ENCODE measurements at regions not wholly inside any gene's neighbourhood (a gene's known extent, or its start where the extent isn't known, plus 50 kb on each side); places are given as distances from the start of the nearest gene placed in this dataset.

GRCh38 chr2:31802711-31803110, 208.1 kb downstream of the MEMO1 start:
- no peak overlapping the region for H3K4ac ChIP-seq (ENCODE audit: low read depth, low read length)
- no peak overlapping the region for H3K4me3 ChIP-seq (ENCODE audit: insufficient read depth, low read depth, low read length)
- H3K9me1 ChIP-seq (ENCODE audit: insufficient read depth, low read length): no peaks in the 10 kb centered on the region
- no peaks in the 10 kb centered on the region for H3K27me3 ChIP-seq (ENCODE audit: control insufficient read depth, insufficient read depth, low read length)
- intact Hi-C loops (cut with micrococcal nuclease) (no loop called here), in situ Hi-C loops (cut with MboI; ENCODE audit: low sequenced_read_pairs) (no loop called here), dilution Hi-C loops (cut with HindIII; ENCODE audit: low sequenced_read_pairs, unreplicated experiment) (no loop called here)
- no peak overlapping the region for H4K5ac ChIP-seq (ENCODE audit: low read depth, low read length)
- no peak overlapping the region for H4K91ac ChIP-seq (ENCODE audit: insufficient read depth, low read depth, low read length)
- H3K36me3 ChIP-seq (ENCODE audit: control insufficient read depth, insufficient read depth, low read length): no peaks in the 10 kb centered on the region
- no peaks in the 10 kb centered on the region for H3K79me1 ChIP-seq (ENCODE audit: low read depth in 1 of 2, low read length in 2 of 2)
- ATAC-seq (ENCODE audit: low read depth) (no peak), DNase-seq (no peak)
- H3K4me2 ChIP-seq (ENCODE audit: low read depth, low read length): no peak overlapping the region
- no peak overlapping the region for H3K56ac ChIP-seq (ENCODE audit: extremely low read depth, insufficient read depth, low read length)
- no peak overlapping the region for H3K23ac ChIP-seq (ENCODE audit: low read depth, low read length)
- H3K27ac ChIP-seq (ENCODE audit: insufficient read depth, low read length): no peak overlapping the region
- H3K18ac ChIP-seq (ENCODE audit: low read depth, low read length): no peak overlapping the region
- no peak overlapping the region for H2BK5ac ChIP-seq (ENCODE audit: low read depth, low read length, poor library complexity, severe bottlenecking)
- WGBS, 2 experiments (ENCODE audit: extremely low coverage in 2 of 2, insufficient read length in 1 of 2): 100% methylated on average over 2 of the region's 7 CpGs; no CpG with 5 or more reads in 1 of the 2 experiments
- no peak overlapping the region for H2AFZ ChIP-seq (replicated peaks; ENCODE audit: low read length, poor library complexity)
- no peaks in the 10 kb centered on the region for H3K4me1 ChIP-seq (ENCODE audit: control insufficient read depth, insufficient read depth, low read length)
- no TSS peak for BruUV-seq (replicated peaks)
- no peaks in the 10 kb centered on the region for H3K9me3 ChIP-seq (ENCODE audit: control insufficient read depth, insufficient read depth, low read length)
- H2AK9ac ChIP-seq (replicated peaks; ENCODE audit: low read depth, low read length, poor library complexity): no peak overlapping the region
- H3K9ac ChIP-seq (ENCODE audit: low read depth, low read length): no peak overlapping the region
- TF ChIP-seq MAZ (IDR thresholded peaks at IDR 0.05; ENCODE audit: borderline replicate concordance, low read depth, low read length) (no peak), CHD1 (IDR thresholded peaks at IDR 0.05; ENCODE audit: low read depth, low read length) (no peak), SMC3 (IDR thresholded peaks at IDR 0.05; ENCODE audit: low read depth, low read length) (no peak), USF2 (IDR thresholded peaks at IDR 0.05; ENCODE audit: low read depth, low read length) (no peak), RAD21 (IDR thresholded peaks at IDR 0.05; ENCODE audit: low read length) (no peak), RCOR1 (IDR thresholded peaks at IDR 0.05; ENCODE audit: insufficient replicate concordance, low read length) (no peak), NFE2L2 (IDR thresholded peaks at IDR 0.05; ENCODE audit: low read depth, low read length) (no peak), POLR2A (IDR thresholded peaks at IDR 0.05; ENCODE audit: low read depth, low read length) (no peak), ELK1 (IDR thresholded peaks at IDR 0.05; ENCODE audit: borderline replicate concordance, low read depth, low read length) (no peak), BHLHE40 (IDR thresholded peaks at IDR 0.05; ENCODE audit: low read depth, low read length) (no peak), RFX5 (IDR thresholded peaks at IDR 0.05; ENCODE audit: low read depth, low read length) (no peak), MXI1 (IDR thresholded peaks at IDR 0.05; ENCODE audit: borderline replicate concordance, low read depth, low read length) (no peak), CTCF (conservative IDR thresholded peaks at IDR 0.05; ENCODE audit: low read depth, low read length) (no peak), CEBPB (IDR thresholded peaks at IDR 0.05; ENCODE audit: low read depth, low read length) (no peak), FOS (IDR thresholded peaks at IDR 0.05; ENCODE audit: low read depth, low read length) (no peak), MAFK (IDR thresholded peaks at IDR 0.05; ENCODE audit: low read depth, low read length) (no peak)
- no peaks in the 10 kb centered on the region for H4K20me1 ChIP-seq (ENCODE audit: insufficient read depth, low read length)
- H2AK5ac ChIP-seq (ENCODE audit: low read depth, low read length): no peak overlapping the region
- H2BK120ac ChIP-seq (ENCODE audit: low read depth, low read length): no peak overlapping the region
- H4K8ac ChIP-seq (ENCODE audit: low read depth in 2 of 2, low read length in 2 of 2): no peak overlapping the region
- no peak overlapping the region for H2BK20ac ChIP-seq (ENCODE audit: low read depth, low read length)
- POLR2A ChIA-PET (ENCODE audit: unreplicated experiment): no interaction called here
- CTCF ChIA-PET: no interaction called here
- no peak overlapping the region for H3K14ac ChIP-seq (replicated peaks; ENCODE audit: low read depth, low read length)
- no peak overlapping the region for H2BK15ac ChIP-seq (ENCODE audit: low read depth, low read length)

Measured in IMR-90 (cell line).